B cell (primary cell): ENCODE measurements at regions not wholly inside any gene's neighbourhood (a gene's known extent, or its start where the extent isn't known, plus 50 kb on each side); places are given as distances from the start of the nearest gene placed in this dataset.

Experiments used
- ATAC-seq: fragments of 200-7000 bp; cut with Tn5 transposase; one replicate; pipeline ENCODE4 v1.10.0; 2021; ENCODE audit warnings: low read depth, mild to moderate bottlenecking, moderate number of reproducible peaks, moderate library complexity
- CTCF ChIA-PET: fragments of 350-600 bp; sonication (Branson Sonifier 250); formaldehyde crosslinking; loops from one replicate; lab custom pipeline; 2021; ENCODE audit warnings: antibody characterized with exemption, inconsistent platforms; lab: Charles Lee
- POLR2A ChIA-PET: fragments of 350-600 bp; sonication (Branson Sonifier 250); formaldehyde crosslinking; loops from one replicate; lab custom pipeline; 2021; ENCODE audit warnings: antibody characterized with exemption; lab: Charles Lee
- DNase-seq: peaks from one replicate; pipeline ENCODE4 v3.0.0; 2013
- H2AFZ ChIP-seq: 2 replicates; pipeline ENCODE4 v1.6.1; 2012; ENCODE audit warnings: mild to moderate bottlenecking, low read depth, low read length; ENCODE audit not compliant: insufficient read depth, poor library complexity, severe bottlenecking
- H3K27ac ChIP-seq, 2 donors: 1 replicate in 1 of 2; 2 replicates in 1 of 2; pipeline ENCODE4 v1.5.1; 2012 to 2013; ENCODE audit warnings: low read length in 2 of 2, mild to moderate bottlenecking in 2 of 2, moderate library complexity in 1 of 2
- H3K27me3 ChIP-seq, 4 experiments: fragments of 200-600 bp in 1 of 4; sonication (generic) in 1 of 4; replicated peaks in 1 of 4; 1 replicate in 2 of 4; 2 replicates in 2 of 4; pipeline versions ENCODE4 v1.6.1 to v1.7.0; 2013 to 2016; ENCODE audit warnings: low read length in 3 of 4, mild to moderate bottlenecking in 2 of 4, mixed read lengths in 1 of 4, moderate library complexity in 1 of 4; ENCODE audit not compliant: insufficient read depth in 4 of 4, control insufficient read depth in 3 of 4; ENCODE audit errors: control extremely low read depth in 1 of 4
- H3K36me3 ChIP-seq, 2 experiments: replicated peaks in 1 of 2; 1 replicate in 1 of 2; 2 replicates in 1 of 2; pipeline versions ENCODE4 v1.6.1 to v1.7.1; 2013; ENCODE audit warnings: low read length in 1 of 2; ENCODE audit not compliant: insufficient read depth in 2 of 2, control insufficient read depth in 1 of 2; ENCODE audit errors: control extremely low read depth in 1 of 2, extremely low read depth in 1 of 2
- H3K4me1 ChIP-seq, 2 donors: fragments of 200-600 bp in 1 of 2; sonication (generic) in 1 of 2; 1 replicate in 1 of 2; 2 replicates in 1 of 2; pipeline versions ENCODE4 v1.5.1 to v1.6.1; 2013 to 2017; ENCODE audit warnings: low read length in 2 of 2; ENCODE audit not compliant: control insufficient read depth in 2 of 2, insufficient read depth in 2 of 2
- H3K4me2 ChIP-seq: replicated peaks from 2 replicates; pipeline ENCODE3; 2012; ENCODE audit warnings: mild to moderate bottlenecking, low read depth, low read length; ENCODE audit not compliant: poor library complexity, severe bottlenecking
- H3K4me3 ChIP-seq, 5 experiments: fragments of 200-600 bp in 1 of 5; sonication (generic) in 1 of 5; 1 replicate in 3 of 5; 2 replicates in 2 of 5; pipeline versions ENCODE4 v1.5.1 to v1.7.0; 2011 to 2016; ENCODE audit warnings: low read length in 4 of 5, mild to moderate bottlenecking in 4 of 5, low read depth in 2 of 5, control low read depth in 1 of 5, moderate library complexity in 1 of 5; ENCODE audit not compliant: insufficient read depth in 1 of 5; ENCODE audit errors: control extremely low read depth in 1 of 5, extremely low read depth in 1 of 5
- H3K79me2 ChIP-seq: fragments of 200-600 bp; sonication (generic); one replicate; pipeline ENCODE4 v1.6.0; 2016; ENCODE audit warnings: low read length; ENCODE audit not compliant: control insufficient read depth, insufficient read depth
- H3K9ac ChIP-seq: fragments of 200-600 bp; sonication (generic); 2 replicates; pipeline ENCODE4 v1.6.1; 2017; ENCODE audit warnings: mild to moderate bottlenecking, low read length, moderate library complexity
- H3K9me3 ChIP-seq, 3 donors: one replicate each; pipeline versions ENCODE4 v1.6.1 to v1.7.1; 2013; ENCODE audit warnings: low read length in 2 of 3; ENCODE audit not compliant: control insufficient read depth in 2 of 3, insufficient read depth in 1 of 3; ENCODE audit errors: control extremely low read depth in 1 of 3
- H4K20me1 ChIP-seq: 2 replicates; pipeline ENCODE4 v1.6.0; 2012; ENCODE audit warnings: mild to moderate bottlenecking, low read length; ENCODE audit not compliant: insufficient read depth, control insufficient read depth, poor library complexity, severe bottlenecking
- H3K27ac Mint-ChIP-seq: one replicate; pipeline ENCODE4 v1.8.0; 2021; ENCODE audit warnings: mixed read lengths
- H3K27me3 Mint-ChIP-seq: one replicate; pipeline ENCODE4 v1.8.0; 2021; ENCODE audit warnings: mixed read lengths
- H3K4me1 Mint-ChIP-seq: one replicate; pipeline ENCODE4 v1.8.0; 2021; ENCODE audit warnings: mixed read lengths
- H3K4me3 Mint-ChIP-seq: one replicate; pipeline ENCODE4 v1.8.0; 2021; ENCODE audit warnings: mixed read lengths
- H3K9me3 Mint-ChIP-seq: one replicate; pipeline ENCODE4 v1.8.0; 2022; ENCODE audit warnings: mixed read lengths; ENCODE audit not compliant: insufficient read depth
- EZH2 ChIP-seq: IDR thresholded peaks from 2 replicates; pipeline ENCODE4 v1.6.1; 2012; ENCODE audit warnings: borderline replicate concordance, low read depth, mild to moderate bottlenecking, moderate library complexity, low read length; ENCODE audit not compliant: insufficient read depth, poor library complexity, severe bottlenecking
- WGBS: methylation state at CpG from one replicate; pipeline ENCODE4 v1.1.5; 2013; ENCODE audit warnings: missing lambda C conversion rate; ENCODE audit not compliant: insufficient coverage; 5-methylcytosine and 5-hydroxymethylcytosine counted together
- intact Hi-C: fragments of 100-400 bp; cut with micrococcal nuclease; formaldehyde crosslinking; loops from one replicate; pipeline ENCODE4 v1.10.0; 2022
- TF ChIP-seq, protein P1 (sequence below): fragments of 200-600 bp; IDR thresholded peaks from one replicate; pipeline ENCODE4 v1.8.0; 2022; ENCODE audit warnings: antibody characterized with exemption, mild to moderate bottlenecking

DNA sequence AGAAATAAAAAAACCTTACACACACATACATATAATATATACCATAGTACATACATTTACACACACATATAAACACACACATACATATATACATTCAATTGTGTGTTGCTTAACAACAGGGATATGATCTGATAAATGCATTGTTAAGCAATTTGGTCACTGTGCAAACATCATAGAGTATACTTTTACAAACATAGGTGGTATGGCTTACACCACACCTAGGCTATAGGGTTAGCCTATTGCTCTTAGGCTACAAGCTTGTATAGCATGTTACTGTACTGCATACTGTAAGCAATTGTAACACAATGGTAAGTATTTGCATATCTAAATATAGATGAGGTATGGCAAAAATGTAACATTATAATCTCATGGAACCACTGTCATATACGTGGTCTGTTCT lies 156.8 kb upstream of the ERBB4 start:
- Histone ChIP-seq H3K4me1 (no peaks in the 10 kb centered on the region), H4K20me1 (no peaks in the 10 kb centered on the region), H3K27me3 (no peaks in the 10 kb centered on the region), H3K36me3 (no peaks in the 10 kb centered on the region), H3K27ac (no peak overlapping the region), H2AFZ (no peak overlapping the region), H3K9ac (no peak overlapping the region), H3K4me3 (no peak overlapping the region), H3K9me3 (peaks cover 0 to 1% (median 0%) of the 10 kb centered on the region in 3 donors), H3K4me2 (no peak overlapping the region), H3K79me2 (no peaks in the 10 kb centered on the region)
- intact Hi-C loops, result no loop called here
- Mint-ChIP-seq H3K4me1 (no peaks in the 10 kb centered on the region), H3K27me3 (peaks cover 13% of the 10 kb centered on the region), H3K27ac (no peak overlapping the region), H3K4me3 (no peak overlapping the region), H3K9me3 (no peaks in the 10 kb centered on the region)
- POLR2A ChIA-PET, result no interaction called here
- TF ChIP-seq, protein P1, sequence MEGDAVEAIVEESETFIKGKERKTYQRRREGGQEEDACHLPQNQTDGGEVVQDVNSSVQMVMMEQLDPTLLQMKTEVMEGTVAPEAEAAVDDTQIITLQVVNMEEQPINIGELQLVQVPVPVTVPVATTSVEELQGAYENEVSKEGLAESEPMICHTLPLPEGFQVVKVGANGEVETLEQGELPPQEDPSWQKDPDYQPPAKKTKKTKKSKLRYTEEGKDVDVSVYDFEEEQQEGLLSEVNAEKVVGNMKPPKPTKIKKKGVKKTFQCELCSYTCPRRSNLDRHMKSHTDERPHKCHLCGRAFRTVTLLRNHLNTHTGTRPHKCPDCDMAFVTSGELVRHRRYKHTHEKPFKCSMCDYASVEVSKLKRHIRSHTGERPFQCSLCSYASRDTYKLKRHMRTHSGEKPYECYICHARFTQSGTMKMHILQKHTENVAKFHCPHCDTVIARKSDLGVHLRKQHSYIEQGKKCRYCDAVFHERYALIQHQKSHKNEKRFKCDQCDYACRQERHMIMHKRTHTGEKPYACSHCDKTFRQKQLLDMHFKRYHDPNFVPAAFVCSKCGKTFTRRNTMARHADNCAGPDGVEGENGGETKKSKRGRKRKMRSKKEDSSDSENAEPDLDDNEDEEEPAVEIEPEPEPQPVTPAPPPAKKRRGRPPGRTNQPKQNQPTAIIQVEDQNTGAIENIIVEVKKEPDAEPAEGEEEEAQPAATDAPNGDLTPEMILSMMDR, result no peak
- no peak for TF ChIP-seq EZH2
- CTCF ChIA-PET, result no interaction called here
- DNase-seq, result no peak
- no peak for ATAC-seq
- WGBS, result no CpG with 5 or more reads among the region's 1 CpG

DNA sequence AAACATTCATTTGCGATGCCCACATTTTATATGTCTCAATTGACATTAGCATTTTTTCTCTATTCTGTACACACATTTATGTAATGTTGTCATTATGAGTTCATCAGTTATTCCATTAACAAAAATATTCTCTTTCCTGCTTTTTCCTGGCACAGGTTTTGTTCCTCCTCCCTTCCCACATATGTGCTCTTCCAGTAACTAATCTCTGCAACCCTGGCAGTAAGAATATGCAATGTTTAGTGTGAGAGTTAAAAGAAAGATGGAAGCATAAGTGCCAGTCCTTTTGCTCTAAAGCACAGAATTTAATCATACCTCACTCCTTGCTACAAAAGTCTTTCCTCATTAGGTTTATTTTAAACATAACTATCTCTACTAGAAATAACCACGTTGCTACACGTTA lies 155.8 kb upstream of the ERBB4 start:
- no peaks in the 10 kb centered on the region for H3K79me2 ChIP-seq
- no peak overlapping the region for H2AFZ ChIP-seq
- ChIA-PET POLR2A (no interaction called here), CTCF (no interaction called here)
- no peak overlapping the region for H3K4me3 Mint-ChIP-seq
- no CpG with 5 or more reads among the region's 3 CpGs for WGBS
- no peaks in the 10 kb centered on the region for H3K4me1 Mint-ChIP-seq
- H3K27me3 ChIP-seq, result no peaks in the 10 kb centered on the region
- ATAC-seq (no peak), DNase-seq (no peak)
- H4K20me1 ChIP-seq, result no peaks in the 10 kb centered on the region
- TF ChIP-seq EZH2, result no peak
- TF ChIP-seq, protein P1, result no peak
- H3K9me3 ChIP-seq, result no peaks in the 10 kb centered on the region
- H3K27me3 Mint-ChIP-seq, result peaks cover 8% of the 10 kb centered on the region
- H3K27ac ChIP-seq, result no peak overlapping the region
- no peaks in the 10 kb centered on the region for H3K9me3 Mint-ChIP-seq
- no peaks in the 10 kb centered on the region for H3K4me1 ChIP-seq
- H3K4me2 ChIP-seq, result no peak overlapping the region
- no peak overlapping the region for H3K4me3 ChIP-seq
- no peak overlapping the region for H3K9ac ChIP-seq
- intact Hi-C loops, result no loop called here
- no peak overlapping the region for H3K27ac Mint-ChIP-seq
- H3K36me3 ChIP-seq, result no peaks in the 10 kb centered on the region
